ENCODE measurements at regions not wholly inside any gene's neighbourhood (a gene's known extent, or its start where the extent isn't known, plus 50 kb on each side); places are given as distances from the start of the nearest gene placed in this dataset.
A peak's percentile ranks its signal among the peaks of the same experiment; 100 is the strongest.

- no peak for DNase-seq (ENCODE audit: extremely low spot score, unreplicated experiment)
- Mint-ChIP-seq H3K4me1 (ENCODE audit: unreplicated experiment) (peaks cover 9% of the 10 kb centered on the region), H3K36me3 (ENCODE audit: unreplicated experiment) (no peaks in the 10 kb centered on the region), H3K27me3 (ENCODE audit: unreplicated experiment) (peaks cover 4% of the 10 kb centered on the region), H3K27ac (ENCODE audit: unreplicated experiment) (peak overlapping the region; percentile 51), H3K4me3 (ENCODE audit: unreplicated experiment) (no peak overlapping the region), H3K9me3 (ENCODE audit: unreplicated experiment) (peaks cover 4% of the 10 kb centered on the region)
- TF ChIP-seq CTCF (IDR thresholded peaks at IDR 0.05) = no peak
Measured at GRCh38 chr9:86445671-86446070, 91.5 kb upstream of the TUT7 start.

- no peak for TF ChIP-seq CTCF (IDR thresholded peaks at IDR 0.05)
- Mint-ChIP-seq H3K27me3 (ENCODE audit: unreplicated experiment) (peaks cover 4% of the 10 kb centered on the region), H3K36me3 (ENCODE audit: unreplicated experiment) (no peaks in the 10 kb centered on the region), H3K4me1 (ENCODE audit: unreplicated experiment) (peaks cover 9% of the 10 kb centered on the region), H3K9me3 (ENCODE audit: unreplicated experiment) (no peaks in the 10 kb centered on the region), H3K4me3 (ENCODE audit: unreplicated experiment) (no peak overlapping the region), H3K27ac (ENCODE audit: unreplicated experiment) (no peak overlapping the region)
- DNase-seq (ENCODE audit: extremely low spot score, unreplicated experiment) = no peak
Measured at GRCh38 chr9:86443992-86444391, 89.8 kb upstream of the TUT7 start.

GRCh38 chr9:86434039-86434726 lies 80.0 kb upstream of the TUT7 start:
- no peaks in the 10 kb centered on the region for H3K36me3 Mint-ChIP-seq (ENCODE audit: unreplicated experiment)
- TF ChIP-seq CTCF (IDR thresholded peaks at IDR 0.05) = peak; percentile 86
- peaks cover 4% of the 10 kb centered on the region for H3K9me3 Mint-ChIP-seq (ENCODE audit: unreplicated experiment)
- peak overlapping the region; percentile 78 for H3K27ac Mint-ChIP-seq (ENCODE audit: unreplicated experiment)
- no peak for DNase-seq (ENCODE audit: extremely low spot score, unreplicated experiment)
- H3K4me1 Mint-ChIP-seq (ENCODE audit: unreplicated experiment) = peaks cover 13% of the 10 kb centered on the region
- peak overlapping the region; percentile 0 for H3K4me3 Mint-ChIP-seq (ENCODE audit: unreplicated experiment)
- no peaks in the 10 kb centered on the region for H3K27me3 Mint-ChIP-seq (ENCODE audit: unreplicated experiment)

- H3K36me3 Mint-ChIP-seq (ENCODE audit: unreplicated experiment) = no peaks in the 10 kb centered on the region
- no peak overlapping the region for H3K4me3 Mint-ChIP-seq (ENCODE audit: unreplicated experiment)
Measured at GRCh38 chr9:86424251-86424891, 70.2 kb upstream of the TUT7 start.

More at GRCh38 chr9:86424251-86424891, 70.2 kb upstream of the TUT7 start:
- Mint-ChIP-seq H3K27ac (ENCODE audit: unreplicated experiment) (peak overlapping the region; percentile 4), H3K27me3 (ENCODE audit: unreplicated experiment) (no peaks in the 10 kb centered on the region), H3K9me3 (ENCODE audit: unreplicated experiment) (peaks cover 6% of the 10 kb centered on the region), H3K4me1 (ENCODE audit: unreplicated experiment) (peaks cover 2% of the 10 kb centered on the region)
- no peak for DNase-seq (ENCODE audit: extremely low spot score, unreplicated experiment)
- no peak for TF ChIP-seq CTCF (IDR thresholded peaks at IDR 0.05)

Measured in osteocyte (in vitro differentiated cells).